A673 (cell line): ENCODE measurements at regions not wholly inside any gene's neighbourhood (a gene's known extent, or its start where the extent isn't known, plus 50 kb on each side); places are given as distances from the start of the nearest gene placed in this dataset.
"Not testable (repeated sequence)": the region's sequence is repeated elsewhere in the genome, so short reads cannot be mapped to it uniquely, and the experiment has no call there.

Source experiments
- CTCF ChIP-seq: fragments of 300-800, 200-600 bp; sonication (generic); conservative IDR thresholded peaks from 2 replicates; pipeline ENCODE4 v1.5.1; 2017; ENCODE audit warnings: low read depth, mild to moderate bottlenecking, antibody characterized with exemption, low read length, moderate library complexity, mixed read lengths
- EZH2 ChIP-seq: fragments of 200-600 bp; sonication (generic); IDR thresholded peaks from 2 replicates; pipeline ENCODE4 v1.6.1; 2017; ENCODE audit warnings: borderline replicate concordance, low read depth, mild to moderate bottlenecking, mixed read lengths, antibody characterized with exemption, low read length; ENCODE audit not compliant: poor library complexity, severe bottlenecking

GRCh38 chr13:65490725-65491124, 1739.4 kb downstream of the PCDH9 start:
- not testable (repeated sequence) for TF ChIP-seq CTCF, EZH2
